Panc1 (cell line): ENCODE measurements at regions not wholly inside any gene's neighbourhood (a gene's known extent, or its start where the extent isn't known, plus 50 kb on each side); places are given as distances from the start of the nearest gene placed in this dataset.

ENCODE experiments used
- ATAC-seq: fragments of 200-7000 bp; cut with Tn5 transposase; 2 replicates; pipeline ENCODE4 v1.9.1; 2020; ENCODE audit warnings: mild to moderate bottlenecking, moderate library complexity
- BruUV-seq: library from RNA; stranded (reverse); fragments of 400-500 nt; replicated peaks from 2 replicates; lab custom pipeline; 2021; lab: Mats Ljungman, UMichigan
- CTCF ChIA-PET: fragments of 300-600 bp; sonication (Branson Sonifier 250); formaldehyde crosslinking; loops from one replicate; lab custom pipeline; 2022; ENCODE audit warnings: antibody characterized with exemption; lab: Charles Lee
- POLR2A ChIA-PET: fragments of 300-600 bp; sonication (Branson Sonifier 250); formaldehyde crosslinking; loops from one replicate; lab custom pipeline; 2022; ENCODE audit warnings: antibody characterized with exemption; lab: Charles Lee
- DNase-seq: peaks from one replicate; pipeline ENCODE4 v3.0.0-alpha.2; 2010; ENCODE audit warnings: low read depth, low spot score
- H3K27ac ChIP-seq: 2 replicates; pipeline ENCODE4 v1.5.1; 2011; ENCODE audit warnings: mild to moderate bottlenecking, low read length, inconsistent platforms
- H3K27me3 ChIP-seq: fragments of 200-500 bp; sonication (Bioruptor generic); 2 replicates; pipeline ENCODE4 v1.6.0; 2014; ENCODE audit warnings: low read length, inconsistent platforms; ENCODE audit not compliant: control insufficient read depth, insufficient read depth
- H3K36me3 ChIP-seq: fragments of 200-500 bp; sonication (Bioruptor generic); 2 replicates; pipeline ENCODE4 v1.5.1; 2014; ENCODE audit warnings: inconsistent platforms, mild to moderate bottlenecking, low read length, moderate library complexity; ENCODE audit not compliant: control insufficient read depth, insufficient read depth
- H3K4me1 ChIP-seq: 2 replicates; pipeline ENCODE4 v1.5.1; 2011; ENCODE audit warnings: inconsistent platforms, mild to moderate bottlenecking, low read length, moderate library complexity; ENCODE audit not compliant: control insufficient read depth, insufficient read depth
- H3K4me3 ChIP-seq, 2 experiments: 2 replicates each; pipeline ENCODE4 v1.5.1; 2011 to 2012; ENCODE audit warnings: low read depth in 2 of 2, low read length in 2 of 2, mild to moderate bottlenecking in 2 of 2, inconsistent platforms in 1 of 2, moderate library complexity in 1 of 2
- H3K9me3 ChIP-seq: fragments of 200-500 bp; sonication (Bioruptor generic); 2 replicates; pipeline ENCODE4 v1.5.1; 2014; ENCODE audit warnings: low read depth, mild to moderate bottlenecking, inconsistent platforms, low read length, moderate library complexity; ENCODE audit not compliant: control insufficient read depth, insufficient read depth
- CTCF ChIP-seq: fragments of 450-650 bp; IDR thresholded peaks from 2 replicates; pipeline ENCODE4 v1.5.1; 2017; ENCODE audit warnings: mild to moderate bottlenecking
- POLR2AphosphoS5 ChIP-seq: IDR thresholded peaks from 2 replicates; pipeline ENCODE4 v1.6.1; 2012; ENCODE audit warnings: mild to moderate bottlenecking, low read depth, low read length, moderate library complexity
- REST ChIP-seq, 2 experiments: IDR thresholded peaks; 2 replicates each; pipeline ENCODE4 v1.6.1; 2011 to 2012; ENCODE audit warnings: low read depth in 2 of 2, control low read depth in 1 of 2, low read length in 1 of 2, mild to moderate bottlenecking in 1 of 2, moderate library complexity in 1 of 2; ENCODE audit not compliant: insufficient read depth in 1 of 2
- SIN3A ChIP-seq: IDR thresholded peaks from 2 replicates; pipeline ENCODE4 v1.6.1; 2012; ENCODE audit warnings: low read depth, mild to moderate bottlenecking, low read length, moderate library complexity, borderline replicate concordance; ENCODE audit not compliant: insufficient read depth
- TCF7L2 ChIP-seq: IDR thresholded peaks from 2 replicates; pipeline ENCODE4 v1.6.1; 2011; ENCODE audit warnings: mild to moderate bottlenecking, low read depth, low read length, inconsistent platforms
- in situ Hi-C: cut with HindIII; loops from 2 replicates; pipeline ENCODE4 v1.10.0; 2016; ENCODE audit warnings: low sequenced_read_pairs, low pct_unique_long_range_greater_than_20kb
- intact Hi-C: fragments of 100-400 bp; cut with micrococcal nuclease; formaldehyde crosslinking; loops from one replicate; pipeline ENCODE4 v1.10.0; 2022; ENCODE audit not compliant: unreplicated experiment

GRCh38 chr1:112332176-112333150, 63.6 kb upstream of the CTTNBP2NL start:
- H3K27me3 ChIP-seq = peaks cover 4% of the 10 kb centered on the region; the same call in 1 of the 2 replicates
- ChIA-PET CTCF (interaction anchor here (0.6 kb wide), 2 partner anchors 104 to 1200 kb away, joined by 3 to 4 read pairs; no protein-coding TSS in a partner anchor), POLR2A (no interaction called here)
- H3K4me3 ChIP-seq = no peak overlapping the region
- BruUV-seq = no TSS peak
- H3K27ac ChIP-seq = no peak overlapping the region
- in situ Hi-C loops = no loop called here
- no peaks in the 10 kb centered on the region for H3K36me3 ChIP-seq
- ATAC-seq = no peak
- no peaks in the 10 kb centered on the region for H3K9me3 ChIP-seq
- DNase-seq = no peak
- no peaks in the 10 kb centered on the region for H3K4me1 ChIP-seq
- intact Hi-C loops = no loop called here
- TF ChIP-seq POLR2AphosphoS5 (no peak), SIN3A (no peak), REST (IDR thresholded peaks at IDR 0.05; ENCODE audit: insufficient read depth in 1 of 2, low read depth in 2 of 2, low read length in 1 of 2) (no peak), TCF7L2 (no peak), CTCF (no peak)

- DNase-seq (no peak), ATAC-seq (no peak)
- ChIA-PET POLR2A (no interaction called here), CTCF (no interaction called here)
- Histone ChIP-seq H3K27ac (no peak overlapping the region), H3K4me3 (no peak overlapping the region), H3K9me3 (no peaks in the 10 kb centered on the region), H3K36me3 (no peaks in the 10 kb centered on the region), H3K27me3 (peaks cover 4% of the 10 kb centered on the region; the same call in 1 of the 2 replicates), H3K4me1 (no peaks in the 10 kb centered on the region)
- in situ Hi-C loops (no loop called here), intact Hi-C loops (no loop called here)
- TF ChIP-seq REST (IDR thresholded peaks at IDR 0.05; ENCODE audit: insufficient read depth in 1 of 2, low read depth in 2 of 2, low read length in 1 of 2) (no peak), POLR2AphosphoS5 (no peak), CTCF (no peak)
- BruUV-seq = no TSS peak
Observed at GRCh38 chr1:112335351-112335750, 60.7 kb upstream of the CTTNBP2NL start.
